SW 1271 (cell line): ENCODE measurements at regions not wholly inside any gene's neighbourhood (a gene's known extent, or its start where the extent isn't known, plus 50 kb on each side); places are given as distances from the start of the nearest gene placed in this dataset.
"Not testable (repeated sequence)": the region's sequence is repeated elsewhere in the genome, so short reads cannot be mapped to it uniquely, and the experiment has no call there.

Experiments
- DNase-seq, 2 experiments: peaks; one replicate each; lab custom pipeline; 2025; lab: John Stamatoyannopoulos, UW

DNA sequence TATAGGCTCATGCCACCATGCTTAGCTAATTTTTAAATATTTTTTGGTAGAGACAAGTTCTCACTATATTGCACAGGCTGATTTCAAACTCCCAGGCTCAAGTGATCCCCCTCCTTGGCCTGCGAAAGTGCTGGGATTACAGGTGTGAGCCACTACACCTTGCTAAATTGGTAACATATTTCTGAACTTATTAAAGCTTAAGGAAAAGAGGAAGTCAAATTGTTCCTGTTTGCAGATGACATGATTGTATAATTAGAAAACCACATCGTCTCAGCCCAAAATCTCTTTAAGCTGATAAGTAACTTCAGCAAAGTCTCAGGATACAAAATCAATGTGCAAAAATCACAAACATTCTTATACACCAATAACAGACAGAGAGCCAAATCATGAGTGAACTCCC, 248.3 kb upstream of the KITLG start:
- DNase-seq, result not testable (repeated sequence)

DNA sequence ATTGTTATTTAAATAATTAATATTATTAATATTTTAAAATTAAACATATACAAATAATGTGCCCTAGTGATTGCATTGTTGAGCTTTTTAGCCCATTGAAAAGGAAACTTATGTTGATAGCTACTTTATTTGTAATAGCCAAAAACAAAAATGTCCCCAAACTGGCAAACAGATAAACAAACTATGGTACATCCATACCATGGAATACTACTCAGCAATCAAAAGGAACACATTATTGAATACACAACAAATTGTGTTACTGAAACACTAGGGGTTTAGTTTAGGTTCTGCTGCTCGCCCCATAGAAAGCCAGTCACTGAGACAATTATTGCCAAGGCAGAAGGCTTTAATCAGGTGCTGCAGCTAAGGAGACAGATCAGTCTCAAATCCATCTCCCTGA, 239.7 kb upstream of the KITLG start:
- no peak for DNase-seq

DNA sequence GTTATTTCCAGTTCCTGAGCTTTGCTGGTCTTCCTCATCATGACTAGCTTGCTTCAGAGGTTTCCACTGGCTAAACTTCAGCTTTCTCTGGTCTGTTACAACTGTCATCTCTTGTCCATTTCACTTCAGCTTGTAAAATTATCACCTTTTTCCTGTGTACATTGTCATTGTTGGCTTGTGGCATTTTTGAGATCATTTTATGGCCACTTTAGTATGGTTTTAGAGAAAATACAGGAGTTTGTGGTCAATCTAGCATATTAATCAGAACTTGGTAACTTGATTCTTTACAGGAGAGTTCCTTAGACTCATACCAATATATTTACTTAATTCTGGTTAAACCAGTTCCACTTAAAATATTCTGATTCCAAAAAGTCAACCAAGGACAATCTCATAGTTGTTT, 235.9 kb upstream of the KITLG start:
- no peak for DNase-seq

DNA sequence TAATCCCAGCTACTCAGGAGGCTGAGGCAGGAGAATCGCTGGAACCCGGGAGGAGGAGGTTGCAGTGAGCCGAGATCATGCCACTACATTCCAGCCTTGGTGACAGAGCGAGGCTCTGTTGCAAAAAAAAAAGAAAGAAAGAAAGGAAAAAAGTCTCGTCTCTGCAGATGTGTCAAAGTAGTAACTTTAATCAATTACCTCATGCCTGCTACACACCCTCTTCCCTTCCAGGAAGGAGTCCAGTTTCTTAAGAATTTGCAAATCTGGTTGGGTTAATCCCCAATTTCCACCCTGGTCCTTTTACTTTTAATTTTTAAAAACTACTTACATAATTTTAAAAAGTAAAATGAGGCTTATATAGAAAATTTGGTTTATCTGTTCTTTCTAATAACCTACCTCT, 234.5 kb upstream of the KITLG start:
- no peak for DNase-seq

DNA sequence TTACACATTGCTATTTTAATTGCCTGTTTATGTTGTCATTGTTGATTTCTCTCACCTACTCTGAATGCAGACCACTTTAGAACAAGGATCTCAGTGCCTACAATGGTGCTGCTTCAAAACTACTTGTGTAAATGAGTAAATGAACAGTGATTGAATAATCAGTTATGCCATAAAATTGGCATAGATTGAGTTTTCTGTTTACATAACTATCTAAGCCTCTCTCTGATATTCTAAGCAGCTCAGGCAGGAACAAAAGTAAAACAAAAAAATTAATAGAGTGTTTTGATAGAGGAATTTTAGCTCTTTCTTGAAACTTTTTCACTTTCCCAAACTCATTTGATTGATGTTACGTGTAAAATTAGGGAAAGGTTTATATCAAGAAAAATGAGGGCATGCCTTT, 232.3 kb upstream of the KITLG start:
- no peak for DNase-seq

DNA sequence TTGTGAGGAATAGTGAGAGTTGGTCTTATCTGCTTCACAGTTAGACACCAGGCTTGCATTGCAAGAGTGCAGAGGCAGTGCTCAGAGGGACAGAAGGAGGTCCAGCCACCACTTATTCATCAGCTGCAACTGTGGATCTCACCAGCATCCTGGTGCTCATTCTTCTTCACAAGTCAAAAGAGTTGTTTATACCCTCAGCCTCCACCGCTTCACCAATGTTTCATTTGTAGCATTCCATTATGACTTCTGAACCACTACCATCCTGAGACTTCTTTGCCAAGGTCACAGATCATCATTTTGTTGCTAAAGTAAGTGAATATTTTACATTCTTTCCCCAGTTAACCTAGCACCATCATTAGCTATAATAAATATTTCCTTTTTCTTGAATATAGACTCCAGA, 230.5 kb upstream of the KITLG start:
- DNase-seq, result no peak

DNA sequence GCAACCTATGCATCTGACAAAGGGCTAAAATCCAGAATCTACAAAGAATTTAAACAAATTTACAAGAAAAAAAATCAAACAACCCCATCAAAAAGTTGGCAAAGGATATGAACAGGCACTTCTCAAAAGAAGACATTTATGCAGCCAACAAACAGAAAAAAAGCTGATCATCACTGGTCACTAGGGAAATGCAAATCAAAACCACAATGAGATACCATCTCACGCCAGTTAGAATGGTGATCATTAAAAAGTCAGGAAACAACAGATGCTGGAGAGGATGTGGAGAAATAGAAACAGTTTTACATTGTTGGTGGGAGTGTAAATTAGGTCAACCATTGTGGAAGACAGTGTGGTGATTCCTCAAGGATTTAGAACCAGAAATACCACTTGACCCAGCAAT, 229.6 kb upstream of the KITLG start:
- not testable (repeated sequence) for DNase-seq

DNA sequence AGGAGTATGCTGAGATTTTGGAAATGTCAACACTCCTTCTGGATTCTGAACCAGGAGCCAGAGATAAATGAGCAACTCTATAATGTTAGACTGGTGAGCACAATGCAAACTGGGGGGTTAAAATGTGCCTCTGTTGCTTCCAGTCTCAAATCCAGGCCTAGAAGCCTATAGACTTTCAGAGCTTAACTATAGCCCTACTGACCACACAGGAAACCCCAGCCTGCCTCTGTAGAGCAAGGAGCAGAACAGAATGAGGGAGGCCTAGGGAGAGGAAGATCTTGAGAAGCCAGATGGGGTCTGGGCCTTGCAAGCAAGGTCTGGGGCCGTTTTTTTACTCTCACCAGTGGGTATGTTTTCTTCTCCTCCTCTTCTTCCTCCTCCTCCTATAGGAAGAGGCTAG, 225.4 kb upstream of the KITLG start:
- DNase-seq, result no peak

DNA sequence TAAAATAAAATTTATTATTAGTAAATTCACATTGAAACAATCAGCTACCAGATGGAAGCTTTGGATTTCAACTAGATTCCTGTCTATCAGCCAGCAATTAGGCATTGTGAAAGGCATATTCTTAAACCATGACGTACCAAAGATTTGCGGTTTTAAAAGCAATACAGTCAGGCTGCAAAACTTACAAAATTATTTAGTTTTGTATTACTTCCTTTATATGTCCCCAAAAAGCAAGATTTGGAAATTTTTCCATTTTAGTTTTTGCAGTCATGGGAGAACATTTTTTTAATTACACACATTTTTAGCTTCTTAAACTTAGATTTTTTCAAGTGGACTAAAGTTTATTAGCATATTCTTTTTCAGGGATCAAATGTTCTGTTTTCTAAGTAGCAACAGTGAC, 225.0 kb upstream of the KITLG start:
- no peak for DNase-seq

DNA sequence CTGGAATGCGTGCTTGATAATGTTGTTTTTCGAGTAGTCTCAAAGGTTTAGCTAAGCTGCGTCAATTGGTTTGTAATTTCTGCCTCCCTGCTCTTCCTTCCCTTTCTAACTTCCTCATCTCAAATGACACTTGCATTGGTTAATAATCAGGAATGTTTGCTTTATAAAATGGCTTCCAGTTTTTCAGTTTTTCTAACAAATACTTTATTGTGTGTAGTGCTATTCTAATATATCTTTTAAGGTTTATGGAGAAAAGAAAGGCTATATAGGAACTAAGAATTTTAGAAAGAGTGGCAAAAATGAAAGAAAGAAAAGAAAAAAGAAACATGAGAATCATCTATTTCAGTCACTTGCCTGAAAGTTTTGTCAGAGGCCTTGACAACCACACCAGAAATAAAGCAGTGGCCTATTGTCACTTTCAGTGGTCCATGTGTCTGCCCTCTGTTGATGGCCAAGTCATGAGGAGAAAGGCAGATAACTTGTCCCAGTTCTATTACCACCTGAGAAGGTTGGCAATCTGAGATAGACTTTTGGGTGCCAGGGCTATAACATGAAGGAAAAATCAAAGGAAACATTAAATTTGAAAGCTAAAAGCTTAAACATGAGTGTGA, 221.9 kb upstream of the KITLG start:
- DNase-seq, result no peak

DNA sequence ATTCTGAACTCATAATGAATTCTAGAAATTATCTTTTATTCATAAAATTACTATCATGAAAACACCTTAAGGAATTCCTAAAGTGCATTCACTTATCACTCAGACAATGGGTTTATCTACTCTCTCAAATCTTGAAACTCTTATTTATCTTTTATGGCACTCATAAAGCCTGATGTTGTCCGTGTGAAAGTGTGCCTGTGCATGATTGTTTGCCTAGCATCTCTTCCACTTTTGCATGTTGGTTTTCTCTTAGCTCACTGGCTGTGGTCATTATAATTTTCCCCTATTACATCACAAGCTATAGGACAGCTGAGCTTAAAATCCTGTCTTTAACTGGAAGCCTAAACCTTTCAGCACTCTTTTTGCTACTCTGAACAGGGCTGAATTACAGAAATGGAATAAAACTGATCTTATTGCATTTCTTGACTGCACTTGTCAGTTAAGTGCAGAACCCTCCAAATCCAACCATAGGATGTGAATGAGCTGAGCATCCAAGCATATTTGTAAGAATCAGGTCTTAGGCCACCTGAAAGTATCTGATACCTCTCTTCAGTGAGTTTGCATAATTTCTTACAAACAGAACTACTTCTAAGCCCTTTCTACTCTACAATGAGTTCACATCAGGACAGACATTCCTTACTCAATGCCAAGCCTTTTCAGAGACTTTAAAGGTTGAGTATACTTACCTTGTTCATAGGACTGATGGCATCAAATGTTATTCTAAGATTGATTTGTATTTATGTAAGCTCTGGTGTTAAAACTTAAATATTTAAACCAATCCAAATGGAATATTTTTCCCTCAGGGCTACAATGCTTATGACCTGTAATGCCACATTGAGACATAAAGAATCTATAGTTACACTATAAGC, 221.2 kb upstream of the KITLG start:
- DNase-seq, result no peak

DNA sequence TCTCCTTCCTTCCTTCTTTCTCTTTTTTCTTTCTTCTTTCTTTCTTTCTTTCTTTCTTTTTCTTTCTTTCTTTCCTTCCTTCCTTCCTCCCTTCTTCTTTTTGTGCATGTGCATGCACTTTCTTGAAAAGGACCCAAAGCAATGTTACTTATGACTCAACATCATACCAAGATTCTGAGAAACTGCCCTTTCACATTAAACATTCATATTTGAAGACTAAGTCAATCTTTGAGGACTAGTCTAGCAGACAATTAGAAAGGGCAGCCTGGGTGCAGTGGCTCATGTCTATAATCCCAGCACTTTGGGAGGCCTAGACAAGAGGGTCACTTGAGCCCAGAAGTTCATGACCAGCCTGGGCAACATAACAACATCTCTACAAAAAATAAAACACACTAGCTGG, 212.8 kb upstream of the KITLG start:
- no peak for DNase-seq

DNA sequence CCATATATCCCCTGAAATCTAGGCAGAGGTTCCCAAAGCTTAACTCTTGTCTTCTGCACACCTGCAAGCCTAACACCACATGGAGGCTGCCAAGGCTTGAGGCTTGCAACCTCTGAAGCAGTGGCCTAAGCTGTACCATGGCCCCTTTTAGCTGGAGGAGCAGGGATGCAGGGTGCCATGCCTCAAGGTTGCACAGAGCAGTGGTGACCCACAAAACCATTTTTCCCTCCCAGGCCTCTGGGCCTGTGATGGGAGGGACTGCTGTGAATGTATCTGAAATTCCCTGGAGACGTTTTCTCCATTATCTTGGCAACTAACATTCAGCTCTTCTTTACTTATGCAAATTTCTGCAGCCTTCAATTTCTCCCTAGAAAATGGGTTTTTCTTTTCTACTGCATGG, 210.0 kb upstream of the KITLG start:
- DNase-seq, result no peak

DNA sequence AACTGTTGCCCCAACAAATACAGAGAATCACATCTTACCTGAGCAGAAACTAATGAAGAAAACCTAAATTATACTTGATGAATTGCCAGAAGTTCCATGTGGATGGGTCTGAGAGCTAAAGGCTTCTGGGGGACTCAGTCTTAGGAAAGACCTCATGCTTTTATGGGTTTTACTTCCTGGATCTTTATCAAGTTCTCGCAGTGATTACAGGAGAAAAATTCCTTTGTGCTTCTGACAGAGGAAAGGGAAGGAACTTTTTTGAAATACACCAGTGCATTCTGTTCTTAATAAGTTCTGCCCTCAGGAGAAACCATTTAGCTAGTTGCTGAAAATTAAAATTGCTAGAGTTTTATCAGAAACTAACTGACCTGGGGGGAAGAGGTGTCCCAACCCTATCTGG, 203.9 kb upstream of the KITLG start:
- no peak for DNase-seq

DNA sequence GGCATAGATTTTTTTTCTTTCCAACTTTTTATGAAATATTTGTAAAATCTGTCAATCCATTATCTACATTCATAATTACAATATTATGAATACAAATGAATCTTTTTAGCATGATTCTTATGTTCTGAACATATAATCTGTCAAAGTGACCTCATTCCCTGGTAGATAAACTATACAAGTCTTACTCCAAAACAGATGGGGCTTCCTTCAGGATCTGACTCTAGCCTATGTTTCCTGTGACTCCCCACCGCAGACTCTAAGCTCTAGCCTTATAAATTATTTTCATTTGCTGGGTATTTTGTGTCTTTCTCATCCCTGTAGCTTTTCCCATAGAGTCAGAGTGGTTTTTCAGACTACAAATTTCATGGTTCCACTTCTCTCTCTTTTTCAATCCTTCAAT, 202.1 kb upstream of the KITLG start:
- DNase-seq, result no peak

DNA sequence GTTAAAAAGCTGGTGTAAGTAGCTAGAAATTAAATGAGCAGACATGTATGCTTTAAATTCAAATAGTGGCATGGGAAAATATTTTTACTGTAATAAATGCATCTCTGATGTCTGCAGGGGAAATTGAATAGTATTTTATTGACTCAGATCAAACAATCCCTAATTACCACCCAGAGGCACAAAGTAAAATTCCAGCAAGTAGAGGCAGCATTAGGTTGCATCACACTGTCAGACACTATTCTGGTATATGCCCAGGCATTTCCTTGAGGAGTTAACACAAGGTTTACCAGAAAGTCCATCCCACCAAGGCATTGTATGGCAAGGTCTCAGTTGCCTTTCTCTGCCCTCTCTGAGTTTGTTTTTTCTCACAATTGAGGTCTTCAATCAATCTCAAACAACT, 201.6 kb upstream of the KITLG start:
- DNase-seq, result no peak

DNA sequence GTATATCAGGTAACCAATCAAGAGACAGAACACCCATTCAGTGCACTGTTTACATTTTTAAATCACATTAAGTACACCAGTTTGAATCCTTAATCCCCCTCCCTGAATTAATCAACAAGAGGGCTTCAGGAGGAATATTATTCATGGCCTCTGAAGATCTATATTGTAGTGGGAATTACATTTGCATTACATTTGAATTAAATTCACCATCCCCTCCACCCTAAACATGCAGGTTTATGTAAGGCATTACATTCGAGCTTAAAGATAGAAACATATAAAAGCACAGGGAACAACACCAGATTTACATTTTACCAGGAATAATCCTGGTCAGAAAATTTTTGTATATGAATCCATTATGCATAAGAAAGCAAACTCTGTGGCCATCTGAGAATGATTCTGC, 197.8 kb upstream of the KITLG start:
- DNase-seq, result no peak

DNA sequence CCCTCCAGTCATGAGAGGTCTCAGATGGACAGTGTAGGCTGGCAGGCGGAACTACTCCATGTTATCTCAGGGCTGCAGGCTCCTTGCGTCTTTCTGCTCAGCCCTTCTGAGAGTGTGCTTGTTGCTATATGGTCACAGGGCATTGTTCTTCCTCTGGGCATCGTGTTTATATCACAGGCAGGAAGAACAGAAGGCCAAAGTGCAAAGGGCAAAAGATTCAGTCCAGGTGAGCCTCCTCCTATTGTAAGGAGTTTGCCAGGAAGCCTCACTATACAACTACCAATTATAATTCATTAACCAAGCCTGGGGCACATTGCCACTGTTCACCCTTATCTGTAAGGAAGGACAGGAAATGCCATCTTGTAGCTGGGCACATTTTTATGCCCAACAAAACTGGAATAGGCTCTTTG, 195.5 kb upstream of the KITLG start:
- no peak for DNase-seq

DNA sequence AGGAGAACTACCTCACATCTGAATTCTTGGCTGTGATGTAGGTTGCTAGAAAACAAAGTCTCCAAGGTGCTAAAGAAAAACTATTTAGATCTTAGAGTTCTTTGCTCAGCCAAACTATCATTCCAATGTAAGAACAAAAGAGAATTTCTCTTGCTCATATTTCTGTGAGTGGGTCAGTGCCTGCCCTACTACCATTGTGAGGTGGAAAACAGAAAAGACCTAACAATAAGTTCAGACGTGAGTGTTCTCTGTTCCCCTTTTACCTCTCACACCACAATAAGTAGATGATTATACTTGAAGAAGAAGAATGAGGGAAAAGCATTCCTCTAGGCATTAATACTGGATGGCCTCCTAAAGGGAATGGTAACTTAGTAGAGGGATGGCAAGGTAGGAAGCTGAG, 187.4 kb upstream of the KITLG start:
- no peak for DNase-seq

DNA sequence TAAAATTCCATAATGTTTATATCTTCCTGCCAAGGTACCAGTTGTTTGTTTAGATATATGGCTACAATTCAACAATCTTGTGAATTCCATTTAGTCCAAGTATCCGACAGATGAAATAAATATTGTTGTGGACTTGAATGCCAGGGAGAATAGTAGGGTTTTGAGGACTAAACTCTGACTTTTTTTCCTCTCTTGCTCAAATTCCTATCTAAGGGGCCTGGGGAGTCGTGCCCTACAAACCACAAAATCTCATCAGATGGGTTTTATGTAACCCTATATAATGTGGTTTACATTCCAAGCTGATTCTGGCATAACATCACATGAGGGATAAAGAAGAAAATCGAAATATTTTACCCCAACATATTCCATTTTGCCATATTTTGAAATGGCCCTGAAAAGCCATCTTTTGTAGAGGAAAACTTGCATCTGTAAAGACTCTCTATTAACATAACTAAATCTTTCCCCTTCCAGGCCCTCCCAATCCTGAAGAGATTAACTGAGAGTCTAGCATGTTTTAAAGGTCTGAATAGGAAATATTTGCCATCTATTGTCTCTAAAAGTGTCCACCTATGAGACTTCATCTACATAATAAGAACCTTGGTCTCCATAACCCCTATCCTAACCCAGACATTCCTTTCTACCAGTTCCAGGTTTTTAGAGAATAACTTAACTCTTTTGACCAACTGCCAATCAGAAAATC, 184.7 kb upstream of the KITLG start:
- no peak for DNase-seq

DNA sequence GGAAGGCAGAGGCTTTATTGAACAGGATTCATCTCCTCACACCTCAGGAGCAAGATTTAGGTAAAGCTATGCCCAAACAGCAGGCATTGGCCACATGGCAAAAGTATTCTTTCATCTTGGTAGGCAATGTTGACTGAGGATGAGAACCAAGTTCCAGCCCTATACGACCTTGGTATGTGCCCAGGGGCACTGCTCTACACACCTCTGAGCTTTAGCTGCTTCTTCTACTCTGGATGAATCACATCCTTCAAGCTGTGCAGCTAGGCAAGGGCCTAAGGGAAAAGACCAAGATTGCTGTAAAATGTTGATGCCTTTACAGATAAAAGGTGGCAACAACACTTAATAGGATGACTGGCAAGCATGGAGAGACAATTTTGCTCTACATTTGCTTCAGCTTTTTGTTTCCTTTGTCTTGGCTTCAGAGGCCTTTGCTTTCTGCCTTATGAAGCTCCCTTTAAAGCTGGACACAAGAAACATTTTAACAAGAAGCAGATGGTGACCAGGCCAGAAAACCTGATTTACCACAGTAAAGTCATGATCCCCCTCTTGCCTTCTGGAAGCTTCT, 183.3 kb upstream of the KITLG start:
- no peak for DNase-seq

DNA sequence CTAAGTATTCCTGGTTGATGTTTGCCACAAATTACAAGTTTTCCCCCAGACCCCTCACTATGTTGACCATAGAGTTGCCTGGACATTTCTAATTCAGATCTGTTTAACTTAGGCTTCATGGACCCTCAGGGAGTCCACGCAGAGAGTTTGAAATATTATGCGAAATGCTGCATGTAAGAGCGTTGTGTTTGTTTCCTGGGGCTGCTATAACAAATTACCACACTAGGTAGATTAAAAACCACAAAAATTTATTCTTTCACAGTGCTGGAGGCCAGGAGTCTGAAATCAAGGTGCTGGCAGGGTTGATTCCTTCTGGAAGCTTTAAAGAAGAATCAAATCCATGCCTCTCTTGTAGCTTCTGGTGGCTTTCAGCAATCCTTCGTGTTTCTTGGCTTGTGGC, 177.9 kb upstream of the KITLG start:
- DNase-seq, result no peak

DNA sequence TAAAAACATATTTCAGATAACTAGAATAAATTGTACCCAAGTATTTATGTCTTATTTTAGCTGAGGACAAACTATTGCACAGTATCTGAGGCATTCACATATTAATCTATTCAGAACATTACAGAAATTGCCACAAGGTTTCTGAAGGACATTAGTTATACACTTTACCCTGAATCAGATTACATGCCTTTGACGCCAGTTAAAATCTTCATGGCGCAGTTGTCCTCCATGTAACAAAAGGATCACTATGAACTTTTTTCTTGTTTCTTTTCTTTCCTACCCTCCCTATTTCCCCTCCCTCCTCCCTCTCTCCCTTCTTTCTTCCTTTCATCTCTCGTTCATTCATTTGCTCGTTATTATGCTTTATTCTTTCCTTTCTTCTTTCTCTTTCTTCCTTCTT, 176.6 kb upstream of the KITLG start:
- no peak for DNase-seq
